Right kidney (tissue), 1 donor: ENCODE measurements at regions not wholly inside any gene's neighbourhood (a gene's known extent, or its start where the extent isn't known, plus 50 kb on each side); places are given as distances from the start of the nearest gene placed in this dataset.
"Not testable (repeated sequence)": the region's sequence is repeated elsewhere in the genome, so short reads cannot be mapped to it uniquely, and the experiment has no call there.

Source experiments
- DNase-seq: peaks from one replicate; pipeline ENCODE4 v3.0.0-alpha.2; 2016

GRCh38 chr2:65786007-65786717 lies 353.8 kb upstream of the SPRED2 start:
- peak; percentile 13 for DNase-seq

DNA sequence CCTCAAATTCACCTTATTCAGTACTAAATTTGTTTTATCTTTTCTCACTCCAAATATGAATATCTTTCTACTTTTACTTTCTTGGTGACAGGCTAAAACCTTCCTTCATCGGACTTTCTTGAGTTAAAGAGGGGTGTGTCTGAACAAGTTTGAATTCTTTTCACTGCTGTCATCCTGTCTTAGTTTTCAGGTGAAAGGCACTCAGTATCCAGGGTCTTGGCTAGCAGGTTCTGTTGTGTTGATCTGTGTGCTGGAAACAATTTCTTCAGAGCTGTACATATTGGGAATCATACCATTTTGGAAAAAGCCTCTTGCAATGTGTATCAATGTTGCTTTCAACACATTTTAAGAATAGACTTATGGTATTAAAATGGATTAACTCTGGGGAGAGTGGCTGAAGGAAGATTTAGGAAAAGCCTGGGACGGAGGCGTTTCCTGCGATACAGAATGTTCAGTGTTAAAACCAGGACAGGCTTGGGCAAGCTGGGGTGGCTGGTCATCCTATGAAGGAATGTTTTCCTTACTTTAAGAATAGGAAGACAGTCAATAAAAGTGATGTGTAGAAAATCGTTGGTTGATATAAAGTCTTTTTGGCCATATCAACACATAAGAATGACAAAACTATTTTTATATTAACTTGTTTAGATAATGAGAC lies 350.7 kb upstream of the SPRED2 start:
- DNase-seq: no peak

DNA sequence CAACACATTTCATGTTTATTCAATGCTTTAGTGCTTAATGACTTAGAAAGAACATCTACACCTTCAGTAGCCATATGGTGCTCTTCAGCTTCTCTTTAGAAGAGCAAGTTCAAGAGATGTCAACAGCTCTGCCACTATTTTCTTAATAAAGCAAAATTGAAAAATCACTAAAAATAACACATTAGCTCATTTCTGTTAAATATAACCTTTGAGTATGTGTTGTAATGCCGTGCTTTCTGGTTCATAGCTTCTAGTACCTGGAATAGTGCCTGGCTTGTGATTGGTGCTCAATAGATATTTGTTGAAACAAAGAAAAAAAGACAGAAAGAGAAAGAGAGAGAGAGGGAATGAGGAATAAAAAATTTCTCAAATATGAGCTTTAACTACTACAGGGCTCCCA lies 349.8 kb upstream of the SPRED2 start:
- no peak for DNase-seq

DNA sequence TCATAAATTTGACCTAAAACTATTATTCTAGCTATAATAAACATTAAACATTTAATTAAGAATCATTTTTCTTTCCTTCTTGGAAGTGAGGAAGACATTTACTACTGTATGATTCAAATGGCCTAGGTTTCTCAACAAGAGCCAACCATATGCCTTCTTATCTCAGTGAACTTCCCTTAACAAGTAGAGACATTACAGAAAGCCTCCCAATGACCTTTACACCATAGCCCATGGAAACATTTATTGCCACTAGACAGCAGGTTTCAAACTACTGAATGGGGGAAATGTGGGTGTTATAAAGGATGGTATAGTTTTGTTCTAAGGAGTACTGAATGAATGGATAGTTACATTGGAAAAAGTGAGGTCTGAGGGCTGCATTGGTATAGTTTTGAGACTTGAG lies 349.4 kb upstream of the SPRED2 start:
- no peak for DNase-seq

GRCh38 chr2:65779021-65779420 lies 346.6 kb upstream of the SPRED2 start:
- DNase-seq: no peak

DNA sequence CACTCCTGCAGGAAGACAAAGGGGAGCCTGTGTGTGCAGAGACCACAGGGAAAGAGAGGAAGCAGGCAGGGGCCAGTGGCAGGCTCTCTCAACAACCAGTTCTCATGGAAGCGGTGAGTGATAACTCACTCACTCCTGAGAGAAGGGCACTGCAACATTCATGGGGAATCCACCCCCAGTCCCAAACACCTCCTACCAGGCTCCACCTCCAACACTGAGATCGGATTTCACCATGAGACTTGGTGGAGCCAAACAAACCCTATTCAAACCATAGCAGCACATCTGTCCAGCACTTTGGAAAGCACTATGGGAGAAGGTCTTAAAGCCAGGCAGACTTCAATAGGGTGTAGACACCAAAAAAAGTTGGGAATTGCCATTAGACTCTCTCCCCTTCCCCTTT lies 345.7 kb upstream of the SPRED2 start:
- DNase-seq: no peak

DNA sequence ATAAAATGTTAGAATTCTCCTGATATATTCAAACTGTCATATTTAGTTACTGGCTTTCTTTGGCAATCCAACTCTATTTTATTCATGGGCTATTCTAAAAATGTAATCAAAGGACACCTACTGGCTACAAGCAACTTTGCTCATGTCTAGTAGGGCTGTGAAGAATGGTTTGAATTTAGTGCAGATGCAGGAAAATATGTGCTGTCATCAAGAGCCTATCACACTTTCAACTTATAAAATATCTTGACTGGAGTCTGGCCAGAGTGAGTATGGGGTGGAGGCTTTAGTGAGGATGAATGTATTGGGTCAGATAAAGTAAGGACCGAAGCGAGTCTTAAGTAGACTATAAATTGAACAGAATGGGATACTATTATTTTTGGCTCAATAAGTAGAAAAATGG lies 343.4 kb upstream of the SPRED2 start:
- no peak for DNase-seq

DNA sequence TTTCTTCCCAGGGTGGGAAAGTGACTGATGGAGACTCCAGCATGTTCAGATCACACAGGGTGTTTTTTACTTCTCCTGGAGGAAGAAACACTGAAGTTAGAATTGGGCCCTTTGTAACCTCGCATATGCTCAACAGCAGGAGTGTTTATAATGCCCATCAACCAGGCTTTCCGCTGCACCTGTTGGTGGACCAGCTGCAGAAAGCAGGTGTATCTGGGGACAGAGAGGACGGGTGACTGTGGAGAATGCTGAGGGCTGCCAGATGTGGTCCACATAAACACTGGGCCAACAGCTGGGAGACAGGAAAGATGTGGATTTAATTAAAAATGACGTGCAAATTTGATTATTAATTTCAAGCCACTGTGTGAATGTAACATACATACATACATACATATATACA lies 335.5 kb upstream of the SPRED2 start:
- no peak for DNase-seq

DNA sequence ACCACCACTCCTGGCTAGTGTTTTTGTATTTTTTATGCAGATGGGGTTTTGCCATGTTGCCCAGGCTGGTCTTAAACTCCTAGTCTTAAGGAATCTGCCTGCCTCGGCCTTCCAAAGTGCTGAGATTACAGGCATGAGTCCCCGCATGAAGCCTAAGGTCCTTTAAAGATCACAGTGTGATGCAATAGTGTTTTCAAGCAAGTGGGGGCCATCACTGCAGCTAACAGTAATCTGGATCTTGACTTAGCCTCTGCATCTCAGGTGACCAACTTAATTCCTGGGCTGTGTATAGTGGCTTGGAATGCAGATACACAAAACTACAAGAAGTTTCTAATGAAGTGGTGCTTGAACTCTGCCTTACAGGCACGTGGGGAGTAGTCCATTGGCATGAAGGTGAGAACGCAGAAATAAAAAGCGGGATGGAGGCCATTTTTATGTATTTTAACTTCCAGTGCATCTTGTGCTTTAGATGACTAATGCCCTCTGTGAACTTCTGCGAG lies 334.4 kb upstream of the SPRED2 start:
- no peak for DNase-seq

DNA sequence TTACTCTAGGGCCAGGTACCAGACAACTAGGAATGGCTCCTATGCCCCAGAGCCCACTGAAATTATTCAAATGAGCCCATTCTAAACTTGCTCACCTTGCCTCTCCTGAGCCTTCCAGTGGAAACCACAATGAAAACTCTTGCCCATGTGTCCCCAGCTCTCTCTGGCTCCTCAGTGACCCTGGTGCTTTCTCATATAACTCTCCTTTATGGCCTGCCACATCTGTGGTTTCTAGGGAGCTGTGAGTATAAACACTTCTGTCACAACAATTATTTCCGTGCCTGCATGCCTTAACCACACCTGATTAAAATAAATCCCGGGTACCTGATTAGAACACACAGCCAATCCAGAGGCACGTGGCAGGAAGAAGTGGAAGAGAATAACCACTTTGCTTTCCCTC lies 333.0 kb upstream of the SPRED2 start:
- no peak for DNase-seq

DNA sequence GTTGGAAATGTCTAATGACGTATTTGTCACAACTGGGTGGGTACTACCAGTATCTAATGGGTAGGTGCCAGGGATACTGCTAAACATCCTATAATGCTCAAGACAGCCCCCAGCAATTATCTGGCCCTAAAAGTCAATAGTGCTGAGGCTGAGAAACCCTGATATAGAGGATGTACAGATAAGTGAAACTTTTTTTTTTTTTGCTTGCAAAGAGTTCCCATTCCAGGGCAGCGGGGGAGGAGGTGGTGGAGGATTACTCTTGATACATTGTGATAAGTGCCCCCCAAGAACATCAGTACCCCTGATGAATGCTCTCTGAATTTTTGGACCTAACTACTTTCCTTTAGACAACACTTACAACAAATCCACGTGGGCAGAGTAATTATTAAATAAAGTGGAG lies 329.7 kb upstream of the SPRED2 start:
- no peak for DNase-seq

DNA sequence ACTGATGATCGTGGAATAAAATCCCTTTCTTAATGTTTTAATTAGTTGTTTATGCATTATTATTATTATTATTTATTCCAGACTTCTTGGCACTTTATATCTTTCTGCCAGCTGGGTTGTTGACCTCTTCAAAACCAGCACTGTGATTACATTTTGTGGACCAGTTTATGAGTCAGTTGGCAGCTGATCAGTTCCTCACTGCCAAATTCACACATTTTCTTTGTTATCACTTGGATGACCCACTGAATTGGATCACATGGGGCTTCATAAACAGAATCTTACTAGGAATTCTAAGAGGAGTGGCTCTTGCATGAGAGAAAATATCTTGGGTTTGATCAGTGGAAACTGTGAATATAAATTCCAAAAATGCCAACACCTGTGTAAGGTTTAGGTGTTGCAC lies 321.8 kb upstream of the SPRED2 start:
- DNase-seq: no peak

GRCh38 chr2:65751408-65751807 lies 319.0 kb upstream of the SPRED2 start:
- no peak for DNase-seq

DNA sequence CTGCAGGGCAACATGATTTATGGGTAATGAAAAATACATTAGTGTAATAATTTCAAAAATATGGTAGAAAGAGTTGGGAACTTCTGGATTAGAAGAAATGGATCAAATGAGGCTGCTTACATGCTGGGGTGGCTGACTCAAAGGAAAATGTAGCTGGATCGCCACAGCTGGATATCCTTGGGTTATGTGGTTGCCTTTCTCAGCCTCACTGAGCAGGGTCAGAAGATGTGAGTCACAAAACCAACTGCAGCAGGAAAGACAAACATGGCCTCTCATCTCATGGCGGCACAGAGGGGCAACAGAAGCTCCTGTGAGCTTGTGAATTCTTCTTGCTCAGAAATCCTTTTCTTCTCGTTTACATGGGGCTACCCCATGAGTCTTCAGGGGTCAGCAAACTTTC lies 317.1 kb upstream of the SPRED2 start:
- DNase-seq: no peak

DNA sequence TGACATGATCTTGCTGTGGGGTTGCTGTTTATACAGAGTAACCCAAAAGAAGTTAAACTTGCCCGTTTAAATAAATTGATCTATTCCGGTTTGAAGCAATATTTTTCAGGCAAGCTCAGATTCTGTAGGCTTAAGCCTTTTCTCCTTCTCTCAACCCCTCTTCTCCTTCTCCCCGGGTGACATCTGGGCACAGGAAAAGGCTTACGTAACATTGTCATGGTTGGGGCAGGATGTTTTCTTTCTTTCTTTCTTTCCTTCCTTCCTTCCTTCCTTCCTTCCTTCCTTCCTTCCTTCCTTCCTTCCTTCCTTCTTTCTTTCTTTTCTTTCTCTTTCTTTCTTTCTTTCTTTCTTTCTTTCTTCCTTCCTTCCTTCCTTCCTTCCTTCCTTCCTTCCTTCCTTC lies 315.5 kb upstream of the SPRED2 start:
- not testable (repeated sequence) for DNase-seq

DNA sequence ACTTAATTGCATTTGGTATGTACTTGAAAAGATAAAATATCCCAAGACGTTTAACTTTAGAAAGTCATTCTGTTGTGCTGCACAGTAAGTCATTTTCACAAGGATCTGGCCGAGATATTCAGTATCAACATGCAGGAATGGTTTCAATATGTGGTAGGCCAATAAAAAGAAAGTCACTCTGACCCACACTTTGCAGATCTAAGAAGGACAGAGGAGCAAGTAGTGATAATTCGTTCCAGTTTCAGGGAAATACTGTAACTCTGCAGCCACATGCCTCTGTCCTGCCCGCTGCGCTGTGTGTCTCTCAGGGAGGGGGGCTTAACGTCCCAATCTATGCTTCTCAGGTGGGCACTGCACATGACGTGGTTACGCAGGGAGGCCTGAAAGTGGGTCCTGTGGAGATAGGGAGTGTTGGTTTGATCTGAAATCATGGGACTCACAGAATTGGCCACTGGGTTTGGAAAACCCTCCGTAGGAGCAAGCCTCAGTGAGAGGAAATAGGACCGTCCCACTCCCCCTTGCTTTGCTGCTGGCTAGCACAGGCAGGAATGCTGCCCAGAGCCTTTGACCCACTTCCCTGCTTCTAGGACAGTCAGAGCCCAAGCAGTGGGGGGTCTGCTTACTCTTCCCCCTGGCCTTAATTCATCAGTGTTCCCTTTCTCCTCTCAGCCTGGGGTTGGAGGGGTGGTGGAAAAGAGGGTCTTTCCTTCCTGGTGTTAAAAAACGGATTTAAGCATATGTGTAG lies 314.7 kb upstream of the SPRED2 start:
- peak; percentile 30 for DNase-seq

- no peak for DNase-seq
These were observed 312.2 kb upstream of the SPRED2 start for GRCh38 chr2:65744477-65745200.

DNA sequence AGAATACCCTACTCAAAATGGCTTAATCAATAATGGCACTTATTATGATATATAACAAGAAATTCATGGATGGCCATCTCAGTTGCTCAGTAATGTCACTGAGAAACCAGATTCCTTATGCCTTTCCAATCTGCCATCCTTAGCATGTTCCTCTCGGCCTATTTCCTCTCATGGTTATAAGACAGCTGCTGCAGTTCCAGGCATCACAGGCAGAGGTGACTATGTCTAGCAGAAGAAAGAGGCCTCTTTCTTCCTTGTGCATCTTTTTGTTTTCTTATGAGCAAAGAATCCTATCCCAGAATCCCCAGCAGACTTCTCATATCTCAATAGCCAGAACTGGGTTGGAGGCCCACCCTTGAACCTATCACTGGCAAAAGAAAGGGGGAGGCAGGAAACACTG lies 310.6 kb upstream of the SPRED2 start:
- DNase-seq: no peak

GRCh38 chr2:65739927-65740326 lies 307.5 kb upstream of the SPRED2 start:
- DNase-seq: no peak

GRCh38 chr2:65737452-65738011 lies 305.1 kb upstream of the SPRED2 start:
- DNase-seq: no peak

DNA sequence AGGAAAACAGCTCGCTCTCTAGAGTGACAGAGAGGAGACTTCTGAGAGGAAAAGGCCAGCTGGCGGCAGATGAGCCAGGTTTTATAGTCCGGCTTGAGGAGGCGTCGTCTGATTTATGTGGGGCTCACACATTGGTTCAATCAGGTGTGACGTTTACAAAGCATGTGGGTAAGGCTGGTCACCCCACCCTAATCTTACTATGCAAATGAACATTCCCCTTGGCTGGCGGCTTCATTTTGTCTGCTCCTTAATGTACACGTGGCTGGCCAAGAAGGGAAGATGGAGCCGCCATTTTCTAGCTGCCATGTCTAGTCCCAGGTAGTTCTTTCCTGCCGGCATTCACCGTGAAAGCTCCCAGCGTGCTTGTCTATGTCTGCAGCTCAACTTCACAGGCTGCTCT lies 299.1 kb upstream of the SPRED2 start:
- DNase-seq: peak; percentile 11

GRCh38 chr2:65730186-65730585 lies 297.8 kb upstream of the SPRED2 start:
- no peak for DNase-seq

DNA sequence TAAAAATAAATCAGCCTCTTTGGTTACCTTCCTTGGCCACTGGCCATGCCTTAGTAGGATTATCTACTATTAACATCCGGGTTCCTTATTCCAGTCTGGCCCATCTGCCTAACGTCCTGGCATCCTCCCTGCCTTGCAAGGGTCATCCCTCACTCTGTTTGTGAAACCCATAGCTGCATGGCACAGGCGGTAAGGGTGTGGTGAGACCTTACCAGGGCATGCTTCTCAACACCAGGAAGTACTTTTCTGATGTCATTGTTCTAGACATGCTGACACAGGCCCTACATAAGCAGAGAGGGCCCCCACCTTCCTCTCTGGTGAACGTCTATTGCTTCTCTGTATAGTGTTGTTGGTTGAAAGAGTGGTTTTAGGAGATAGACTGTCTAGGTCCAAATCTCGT lies 296.8 kb upstream of the SPRED2 start:
- no peak for DNase-seq
